GM23338 (cell line): ENCODE measurements at regions not wholly inside any gene's neighbourhood (a gene's known extent, or its start where the extent isn't known, plus 50 kb on each side); places are given as distances from the start of the nearest gene placed in this dataset.

Experiments used
- ATAC-seq: fragments of 200-7000 bp; cut with Tn5 transposase; 3 replicates; pipeline ENCODE4 v1.9.1; 2020
- DNase-seq: peaks from one replicate; pipeline ENCODE4 v3.0.0-alpha.2; 2015; ENCODE audit warnings: low spot score
- H2AFZ ChIP-seq: fragments of 200-600 bp; sonication (generic); 2 replicates; pipeline ENCODE4 v1.8.0; 2016; ENCODE audit warnings: antibody characterized with exemption, mild to moderate bottlenecking, moderate library complexity
- H3F3A ChIP-seq: fragments of 200-600 bp; sonication (generic); replicated peaks from 2 replicates; pipeline ENCODE4 v1.8.0; 2017; ENCODE audit warnings: antibody characterized with exemption, mixed run types, low read depth
- H3K27ac ChIP-seq: fragments of 200-600 bp; sonication (generic); 2 replicates; pipeline ENCODE4 v1.6.1; 2016; ENCODE audit warnings: low read depth
- H3K27me3 ChIP-seq: fragments of 200-600 bp; sonication (generic); 2 replicates; pipeline ENCODE4 v1.8.0; 2016; ENCODE audit warnings: mild to moderate bottlenecking, mixed run types, moderate library complexity; ENCODE audit not compliant: insufficient read depth
- H3K36me3 ChIP-seq: fragments of 200-600 bp; sonication (generic); 2 replicates; pipeline ENCODE4 v1.8.0; 2016; ENCODE audit warnings: mild to moderate bottlenecking; ENCODE audit not compliant: insufficient read depth
- H3K4me1 ChIP-seq: fragments of 200-600 bp; sonication (generic); 2 replicates; pipeline ENCODE4 v1.8.0; 2016; ENCODE audit warnings: mild to moderate bottlenecking, moderate library complexity; ENCODE audit not compliant: insufficient read depth
- H3K4me2 ChIP-seq: fragments of 200-600 bp; sonication (generic); 2 replicates; pipeline ENCODE4 v1.7.1; 2017; ENCODE audit warnings: mixed run types
- H3K4me3 ChIP-seq: fragments of 200-600 bp; sonication (generic); 2 replicates; pipeline ENCODE4 v1.6.1; 2016; ENCODE audit warnings: mixed run types
- H3K79me2 ChIP-seq: fragments of 200-600 bp; sonication (generic); replicated peaks from 2 replicates; pipeline ENCODE4 v1.8.0; 2017; ENCODE audit warnings: mild to moderate bottlenecking; ENCODE audit not compliant: insufficient read depth
- H3K9me2 ChIP-seq: fragments of 200-600 bp; sonication (generic); 2 replicates; pipeline ENCODE4 v1.8.0; 2017; ENCODE audit not compliant: insufficient read depth
- H4K20me1 ChIP-seq: fragments of 200-600 bp; sonication (generic); replicated peaks from 2 replicates; pipeline ENCODE4 v1.8.0; 2017; ENCODE audit warnings: mild to moderate bottlenecking; ENCODE audit not compliant: insufficient read depth
- H3K27ac Mint-ChIP-seq: 2 replicates; pipeline ENCODE4 v1.8.0; 2020; ENCODE audit warnings: inconsistent platforms, mild to moderate bottlenecking, moderate library complexity, mixed read lengths
- H3K27me3 Mint-ChIP-seq: 3 replicates; pipeline ENCODE4 v1.8.0; 2022; ENCODE audit warnings: low read depth, mild to moderate bottlenecking, moderate library complexity, mixed read lengths, inconsistent platforms; ENCODE audit not compliant: insufficient read depth, poor library complexity
- H3K36me3 Mint-ChIP-seq: 3 replicates; pipeline ENCODE4 v1.8.0; 2021; ENCODE audit warnings: low read depth, mild to moderate bottlenecking, inconsistent platforms, moderate library complexity, mixed read lengths
- H3K4me1 Mint-ChIP-seq: 3 replicates; pipeline ENCODE4 v1.8.0; 2020; ENCODE audit warnings: mild to moderate bottlenecking, inconsistent platforms, mixed read lengths
- H3K4me3 Mint-ChIP-seq: 3 replicates; pipeline ENCODE4 v1.8.0; 2021; ENCODE audit warnings: moderate library complexity, mild to moderate bottlenecking, inconsistent platforms, mixed read lengths
- H3K9me3 Mint-ChIP-seq: 3 replicates; pipeline ENCODE4 v1.8.0; 2020; ENCODE audit warnings: moderate library complexity, mild to moderate bottlenecking, inconsistent platforms, mixed read lengths
- CREB1 ChIP-seq: fragments of 250-450 bp; sonication (Bioruptor Pico); IDR thresholded peaks from 2 replicates; pipeline ENCODE4 v1.5.0; 2020; ENCODE audit warnings: low read depth, mild to moderate bottlenecking, moderate library complexity
- CTCF ChIP-seq, 2 experiments: fragments of 200-600 bp in 1 of 2; sonication (generic) in 1 of 2; conservative IDR thresholded peaks; 2 replicates each; pipeline versions ENCODE4 v1.5.1 to v1.6.1; 2016 to 2017; ENCODE audit warnings: antibody characterized with exemption in 2 of 2, low read depth in 2 of 2, mild to moderate bottlenecking in 2 of 2, moderate library complexity in 1 of 2
- ETS1 ChIP-seq: IDR thresholded peaks from 2 replicates; pipeline ENCODE4 v1.6.1; 2016; ENCODE audit warnings: antibody characterized with exemption
- EZH2 ChIP-seq: fragments of 200-600 bp; sonication (generic); IDR thresholded peaks from one replicate; pipeline ENCODE4 v1.8.0; 2017; ENCODE audit warnings: antibody characterized with exemption, mild to moderate bottlenecking, low read depth; ENCODE audit not compliant: unreplicated experiment
- EZH2phosphoT487 ChIP-seq: fragments of 200-600 bp; sonication (generic); IDR thresholded peaks from one replicate; pipeline ENCODE4 v1.8.1; 2018; ENCODE audit warnings: antibody characterized with exemption; ENCODE audit not compliant: unreplicated experiment
- JUNB ChIP-seq: IDR thresholded peaks from one replicate; pipeline ENCODE4 v1.6.1; 2016; ENCODE audit warnings: antibody characterized with exemption; ENCODE audit not compliant: unreplicated experiment
- POLR2AphosphoS5 ChIP-seq: IDR thresholded peaks from 2 replicates; pipeline ENCODE4 v1.6.1; 2016; ENCODE audit warnings: antibody characterized with exemption, low read depth
- REST ChIP-seq: IDR thresholded peaks from one replicate; pipeline ENCODE4 v1.6.1; 2018; ENCODE audit warnings: antibody characterized with exemption; ENCODE audit not compliant: unreplicated experiment
- STAT1 ChIP-seq: IDR thresholded peaks from one replicate; pipeline ENCODE4 v1.6.1; 2016; ENCODE audit warnings: antibody characterized with exemption; ENCODE audit not compliant: unreplicated experiment
- ZNF114 ChIP-seq: fragments of 250-450 bp; sonication (Bioruptor Pico); IDR thresholded peaks from 2 replicates; pipeline ENCODE4 v1.5.0; 2020; ENCODE audit warnings: mild to moderate bottlenecking, moderate library complexity
- ZNF331 ChIP-seq: fragments of 250-450 bp; sonication (Bioruptor Pico); IDR thresholded peaks from 2 replicates; pipeline ENCODE4 v1.5.0; 2020; ENCODE audit warnings: low read depth, mild to moderate bottlenecking, moderate library complexity

GRCh38 chr6:55033016-55033546, 141.2 kb upstream of the HCRTR2 start:
- no peak overlapping the region for H3K4me3 ChIP-seq
- Mint-ChIP-seq H3K36me3 (peaks cover 7% of the 10 kb centered on the region; the same call in 2 of the 3 replicates), H3K27me3 (peaks cover 1% of the 10 kb centered on the region), H3K9me3 (peaks cover 14% of the 10 kb centered on the region), H3K27ac (no peak overlapping the region), H3K4me1 (no peaks in the 10 kb centered on the region; the same call in 2 of the 3 replicates), H3K4me3 (no peak overlapping the region)
- TF ChIP-seq JUNB (no peak), POLR2AphosphoS5 (no peak), STAT1 (no peak), ZNF331 (CRISPR knock-in tag) (no peak), EZH2 (no peak), ZNF114 (CRISPR knock-in tag) (no peak), EZH2phosphoT487 (no peak), REST (no peak), ETS1 (no peak)
- DNase-seq (no peak), ATAC-seq (no peak)
- no peaks in the 10 kb centered on the region for H3K79me2 ChIP-seq
- no peaks in the 10 kb centered on the region for H4K20me1 ChIP-seq
- no peaks in the 10 kb centered on the region for H3F3A ChIP-seq
- no peak overlapping the region for H2AFZ ChIP-seq
- H3K27ac ChIP-seq, result no peak overlapping the region
- no peaks in the 10 kb centered on the region for H3K36me3 ChIP-seq
- H3K9me2 ChIP-seq, result 0 out of 2 replicates have a peak, but pooled peaks cover 4% of the 10 kb centered on the region
- H3K4me2 ChIP-seq, result no peak overlapping the region
- H3K4me1 ChIP-seq, result no peaks in the 10 kb centered on the region
- H3K27me3 ChIP-seq, result no peaks in the 10 kb centered on the region

- Histone ChIP-seq H3K4me1 (no peaks in the 10 kb centered on the region), H3K36me3 (no peaks in the 10 kb centered on the region), H4K20me1 (no peaks in the 10 kb centered on the region), H3K4me3 (no peak overlapping the region), H3F3A (no peaks in the 10 kb centered on the region), H3K27me3 (no peaks in the 10 kb centered on the region), H2AFZ (no peak overlapping the region), H3K9me2 (peaks cover 9% of the 10 kb centered on the region), H3K27ac (no peak overlapping the region), H3K4me2 (no peak overlapping the region), H3K79me2 (no peaks in the 10 kb centered on the region)
- Mint-ChIP-seq H3K27ac (no peak overlapping the region), H3K36me3 (peaks cover 7% of the 10 kb centered on the region; the same call in 2 of the 3 replicates), H3K4me1 (no peaks in the 10 kb centered on the region; the same call in 2 of the 3 replicates), H3K4me3 (no peak overlapping the region), H3K27me3 (peaks cover 1% of the 10 kb centered on the region), H3K9me3 (peaks cover 14% of the 10 kb centered on the region)
- DNase-seq (no peak), ATAC-seq (no peak)
- no peak for TF ChIP-seq ETS1
- TF ChIP-seq STAT1, result no peak
- TF ChIP-seq EZH2, result no peak
- no peak for TF ChIP-seq CTCF (conservative IDR thresholded peaks at IDR 0.05; ENCODE audit: low read depth in 2 of 2)
- TF ChIP-seq EZH2phosphoT487, result no peak
- TF ChIP-seq CREB1, result no peak
- TF ChIP-seq REST, result no peak
These were observed 139.6 kb upstream of the HCRTR2 start for GRCh38 chr6:55034752-55035151.
